Fibroblast of lung (primary cell): ENCODE measurements at regions not wholly inside any gene's neighbourhood (a gene's known extent, or its start where the extent isn't known, plus 50 kb on each side); places are given as distances from the start of the nearest gene placed in this dataset.

Source experiments
- EZH2 ChIP-seq: IDR thresholded peaks from 2 replicates; pipeline ENCODE4 v1.5.1; 2012; ENCODE audit warnings: low read length, control low read depth, mild to moderate bottlenecking; ENCODE audit errors: missing control alignments
- TF ChIP-seq, protein P1 (sequence below), 2 donors: IDR thresholded peaks in 1 of 2; conservative IDR thresholded peaks in 1 of 2; 1 replicate in 1 of 2; 2 replicates in 1 of 2; pipeline ENCODE4 v1.5.1; 2011 to 2012; ENCODE audit warnings: low read length in 2 of 2, control low read depth in 1 of 2, inconsistent platforms in 1 of 2, low read depth in 1 of 2, mild to moderate bottlenecking in 1 of 2

DNA sequence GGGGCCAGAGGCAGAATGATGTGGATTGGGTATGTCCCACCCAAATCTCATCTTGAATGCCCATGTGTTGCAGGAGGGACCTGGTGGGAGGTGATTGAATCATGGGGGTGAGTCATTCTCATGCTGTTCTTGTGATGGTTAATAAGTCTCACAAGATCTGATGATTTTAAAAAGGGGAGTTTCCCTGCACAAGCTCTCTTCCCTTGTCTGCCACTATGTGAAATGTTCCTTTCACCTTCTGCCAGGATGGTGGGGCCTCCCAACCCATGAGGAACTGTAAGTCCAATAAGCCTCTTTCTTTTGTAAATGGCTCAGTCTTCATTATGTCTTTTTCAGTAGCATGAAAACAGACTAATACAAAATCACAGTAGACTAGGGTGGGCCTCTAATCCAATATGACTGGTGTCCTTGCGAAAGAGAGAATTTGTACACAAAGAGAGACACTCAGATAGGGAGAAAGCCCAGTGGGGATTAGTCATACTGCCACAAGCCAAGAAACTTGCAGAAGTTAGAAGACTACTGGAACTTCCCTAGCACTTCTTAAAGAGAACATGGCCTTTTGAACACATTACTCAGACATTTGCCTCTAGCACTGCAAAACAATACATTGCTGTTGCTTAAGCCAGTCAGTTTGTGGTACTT, 68.4 kb downstream of the ANXA1 start:
- TF ChIP-seq, protein P1, sequence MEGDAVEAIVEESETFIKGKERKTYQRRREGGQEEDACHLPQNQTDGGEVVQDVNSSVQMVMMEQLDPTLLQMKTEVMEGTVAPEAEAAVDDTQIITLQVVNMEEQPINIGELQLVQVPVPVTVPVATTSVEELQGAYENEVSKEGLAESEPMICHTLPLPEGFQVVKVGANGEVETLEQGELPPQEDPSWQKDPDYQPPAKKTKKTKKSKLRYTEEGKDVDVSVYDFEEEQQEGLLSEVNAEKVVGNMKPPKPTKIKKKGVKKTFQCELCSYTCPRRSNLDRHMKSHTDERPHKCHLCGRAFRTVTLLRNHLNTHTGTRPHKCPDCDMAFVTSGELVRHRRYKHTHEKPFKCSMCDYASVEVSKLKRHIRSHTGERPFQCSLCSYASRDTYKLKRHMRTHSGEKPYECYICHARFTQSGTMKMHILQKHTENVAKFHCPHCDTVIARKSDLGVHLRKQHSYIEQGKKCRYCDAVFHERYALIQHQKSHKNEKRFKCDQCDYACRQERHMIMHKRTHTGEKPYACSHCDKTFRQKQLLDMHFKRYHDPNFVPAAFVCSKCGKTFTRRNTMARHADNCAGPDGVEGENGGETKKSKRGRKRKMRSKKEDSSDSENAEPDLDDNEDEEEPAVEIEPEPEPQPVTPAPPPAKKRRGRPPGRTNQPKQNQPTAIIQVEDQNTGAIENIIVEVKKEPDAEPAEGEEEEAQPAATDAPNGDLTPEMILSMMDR (conservative IDR thresholded peaks at IDR 0.05 in 1 of 2, IDR thresholded peaks at IDR 0.05 in 1 of 2; ENCODE audit: low read depth in 1 of 2, low read length in 2 of 2): no peak
- TF ChIP-seq EZH2: no peak
